Smooth muscle cell (in vitro differentiated cells): ENCODE measurements at regions not wholly inside any gene's neighbourhood (a gene's known extent, or its start where the extent isn't known, plus 50 kb on each side); places are given as distances from the start of the nearest gene placed in this dataset.

Experiments used
- DNase-seq: peaks from one replicate; lab custom pipeline; 2025; ENCODE audit not compliant: unreplicated experiment; lab: John Stamatoyannopoulos, UW
- H2AFZ ChIP-seq: fragments of 200-600 bp; sonication (generic); 2 replicates; pipeline ENCODE4 v1.6.0; 2016; ENCODE audit warnings: antibody characterized with exemption, low read depth, mild to moderate bottlenecking
- H3F3A ChIP-seq: fragments of 200-600 bp; sonication (generic); 2 replicates; pipeline ENCODE4 v1.6.0; 2017; ENCODE audit warnings: antibody characterized with exemption, low read depth
- H3K27ac ChIP-seq: fragments of 200-600 bp; sonication (generic); 2 replicates; pipeline ENCODE4 v1.5.1; 2016; ENCODE audit warnings: low read depth, mild to moderate bottlenecking
- H3K27me3 ChIP-seq: fragments of 200-600 bp; sonication (generic); 2 replicates; pipeline ENCODE4 v1.6.1; 2016; ENCODE audit warnings: low read depth, mild to moderate bottlenecking
- H3K36me3 ChIP-seq: fragments of 200-600 bp; sonication (generic); 2 replicates; pipeline ENCODE4 v1.5.1; 2016; ENCODE audit warnings: low read depth
- H3K4me1 ChIP-seq: fragments of 200-600 bp; sonication (generic); 2 replicates; pipeline ENCODE4 v1.5.1; 2016; ENCODE audit warnings: low read depth
- H3K4me2 ChIP-seq: fragments of 200-600 bp; sonication (generic); 2 replicates; pipeline ENCODE4 v1.6.0; 2016; ENCODE audit warnings: mild to moderate bottlenecking
- H3K4me3 ChIP-seq: fragments of 200-600 bp; sonication (generic); 2 replicates; pipeline ENCODE4 v1.5.1; 2016; ENCODE audit warnings: mild to moderate bottlenecking
- H3K79me2 ChIP-seq: fragments of 200-600 bp; sonication (generic); 2 replicates; pipeline ENCODE4 v1.6.0; 2016; ENCODE audit warnings: low read depth, mild to moderate bottlenecking
- H3K9ac ChIP-seq: fragments of 200-600 bp; sonication (generic); 2 replicates; pipeline ENCODE4 v1.6.0; 2016; ENCODE audit warnings: low read depth
- H3K9me3 ChIP-seq: fragments of 200-600 bp; sonication (generic); replicated peaks from 2 replicates; pipeline ENCODE4 v1.5.1; 2016; ENCODE audit warnings: low read depth
- H4K20me1 ChIP-seq: fragments of 200-600 bp; sonication (generic); 2 replicates; pipeline ENCODE4 v1.6.0; 2016; ENCODE audit warnings: low read depth
- CTCF ChIP-seq: fragments of 200-600 bp; sonication (generic); IDR thresholded peaks from 2 replicates; pipeline ENCODE4 v1.5.1; 2017; ENCODE audit warnings: borderline replicate concordance, mild to moderate bottlenecking, antibody characterized with exemption; ENCODE audit not compliant: insufficient read depth, poor library complexity, severe bottlenecking
- WGBS: methylation state at CpG from one replicate; pipeline ENCODE4 v1.1.7; 2016; ENCODE audit warnings: low lambda C conversion rate; 5-methylcytosine and 5-hydroxymethylcytosine counted together

GRCh38 chr3:187903697-187904096, 158.4 kb upstream of the BCL6 start:
- DNase-seq, result no peak
- Histone ChIP-seq H3F3A (no peaks in the 10 kb centered on the region), H3K4me3 (no peak overlapping the region), H3K9ac (no peak overlapping the region), H2AFZ (no peak overlapping the region), H3K36me3 (no peaks in the 10 kb centered on the region), H3K4me2 (no peak overlapping the region), H4K20me1 (no peaks in the 10 kb centered on the region), H3K4me1 (no peaks in the 10 kb centered on the region), H3K27ac (no peak overlapping the region), H3K79me2 (no peaks in the 10 kb centered on the region), H3K9me3 (no peaks in the 10 kb centered on the region), H3K27me3 (peaks cover 5% of the 10 kb centered on the region)
- no peak for TF ChIP-seq CTCF
- WGBS, result 100% methylated on average over 4 of the region's 4 CpGs

GRCh38 chr3:187906416-187906815, 161.1 kb upstream of the BCL6 start:
- H3K9ac ChIP-seq, result no peak overlapping the region
- H3K4me3 ChIP-seq, result no peak overlapping the region
- H3K4me1 ChIP-seq, result no peaks in the 10 kb centered on the region
- H3K79me2 ChIP-seq, result no peaks in the 10 kb centered on the region
- no peaks in the 10 kb centered on the region for H4K20me1 ChIP-seq
- DNase-seq, result no peak
- H3K9me3 ChIP-seq, result no peaks in the 10 kb centered on the region
- H2AFZ ChIP-seq, result no peak overlapping the region
- no peak overlapping the region for H3K27ac ChIP-seq
- H3K27me3 ChIP-seq, result no peaks in the 10 kb centered on the region
- no peaks in the 10 kb centered on the region for H3K36me3 ChIP-seq
- H3F3A ChIP-seq, result no peaks in the 10 kb centered on the region
- no peak overlapping the region for H3K4me2 ChIP-seq
- TF ChIP-seq CTCF, result no peak
- WGBS, result 83% methylated on average over 5 of the region's 5 CpGs

- no peaks in the 10 kb centered on the region for H4K20me1 ChIP-seq
- WGBS, result 94% methylated on average over 5 of the region's 5 CpGs
Observed at GRCh38 chr3:187906920-187907319, 161.7 kb upstream of the BCL6 start.

More at GRCh38 chr3:187906920-187907319, 161.7 kb upstream of the BCL6 start:
- Histone ChIP-seq H3K79me2 (no peaks in the 10 kb centered on the region), H3K4me2 (no peak overlapping the region), H3K27ac (no peak overlapping the region), H3K4me1 (no peaks in the 10 kb centered on the region), H3K9me3 (no peaks in the 10 kb centered on the region), H3F3A (no peaks in the 10 kb centered on the region), H3K4me3 (no peak overlapping the region), H3K27me3 (no peaks in the 10 kb centered on the region), H3K36me3 (no peaks in the 10 kb centered on the region), H3K9ac (no peak overlapping the region), H2AFZ (no peak overlapping the region)
- TF ChIP-seq CTCF, result no peak
- DNase-seq, result no peak
